Hepatocyte (in vitro differentiated cells): ENCODE measurements at regions not wholly inside any gene's neighbourhood (a gene's known extent, or its start where the extent isn't known, plus 50 kb on each side); places are given as distances from the start of the nearest gene placed in this dataset.

ENCODE experiments used
- EZH2 ChIP-seq: fragments of 200-600 bp; sonication (generic); IDR thresholded peaks from 2 replicates; pipeline ENCODE4 v1.6.1; 2016; ENCODE audit warnings: antibody characterized with exemption, mild to moderate bottlenecking, borderline replicate concordance
- EZH2phosphoT487 ChIP-seq: fragments of 200-600 bp; sonication (generic); IDR thresholded peaks from one replicate; pipeline ENCODE4 v1.6.1; 2018; ENCODE audit warnings: antibody characterized with exemption, mild to moderate bottlenecking, low read depth, moderate library complexity; ENCODE audit not compliant: unreplicated experiment, severe bottlenecking
- TF ChIP-seq, protein P1 (sequence below): fragments of 200-600 bp; sonication (generic); IDR thresholded peaks from 2 replicates; pipeline ENCODE4 v1.5.1; 2016; ENCODE audit warnings: antibody characterized with exemption, mild to moderate bottlenecking; ENCODE audit not compliant: poor library complexity

DNA sequence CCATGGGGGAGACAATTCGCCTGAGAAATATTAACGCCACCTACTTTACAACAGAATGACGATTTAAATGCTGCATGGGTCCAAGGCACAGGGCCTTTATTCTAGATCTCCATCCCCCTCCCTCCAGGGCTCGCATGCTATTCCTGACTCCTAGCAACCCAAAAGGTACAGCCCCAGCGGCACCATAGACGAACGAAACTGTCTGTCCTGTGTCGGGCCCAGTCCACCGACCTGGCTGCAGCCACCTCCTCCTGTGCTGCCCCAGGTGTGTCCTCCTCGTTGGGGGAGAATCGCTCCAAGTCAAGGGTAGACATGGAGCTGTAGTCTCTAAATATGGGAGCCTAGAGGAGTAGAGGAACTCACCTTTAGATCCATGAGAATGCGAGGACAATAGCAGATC is 196.5 kb downstream of the TOMM20 start:
- TF ChIP-seq, protein P1, sequence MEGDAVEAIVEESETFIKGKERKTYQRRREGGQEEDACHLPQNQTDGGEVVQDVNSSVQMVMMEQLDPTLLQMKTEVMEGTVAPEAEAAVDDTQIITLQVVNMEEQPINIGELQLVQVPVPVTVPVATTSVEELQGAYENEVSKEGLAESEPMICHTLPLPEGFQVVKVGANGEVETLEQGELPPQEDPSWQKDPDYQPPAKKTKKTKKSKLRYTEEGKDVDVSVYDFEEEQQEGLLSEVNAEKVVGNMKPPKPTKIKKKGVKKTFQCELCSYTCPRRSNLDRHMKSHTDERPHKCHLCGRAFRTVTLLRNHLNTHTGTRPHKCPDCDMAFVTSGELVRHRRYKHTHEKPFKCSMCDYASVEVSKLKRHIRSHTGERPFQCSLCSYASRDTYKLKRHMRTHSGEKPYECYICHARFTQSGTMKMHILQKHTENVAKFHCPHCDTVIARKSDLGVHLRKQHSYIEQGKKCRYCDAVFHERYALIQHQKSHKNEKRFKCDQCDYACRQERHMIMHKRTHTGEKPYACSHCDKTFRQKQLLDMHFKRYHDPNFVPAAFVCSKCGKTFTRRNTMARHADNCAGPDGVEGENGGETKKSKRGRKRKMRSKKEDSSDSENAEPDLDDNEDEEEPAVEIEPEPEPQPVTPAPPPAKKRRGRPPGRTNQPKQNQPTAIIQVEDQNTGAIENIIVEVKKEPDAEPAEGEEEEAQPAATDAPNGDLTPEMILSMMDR = no peak
- TF ChIP-seq EZH2phosphoT487 (no peak), EZH2 (no peak)
